Epidermal melanocyte (primary cell): ENCODE measurements at regions not wholly inside any gene's neighbourhood (a gene's known extent, or its start where the extent isn't known, plus 50 kb on each side); places are given as distances from the start of the nearest gene placed in this dataset.

Experiments
- DNase-seq: peaks from one replicate; pipeline ENCODE4 v3.0.0; 2011; ENCODE audit warnings: low spot score; ENCODE audit not compliant: insufficient read length

DNA sequence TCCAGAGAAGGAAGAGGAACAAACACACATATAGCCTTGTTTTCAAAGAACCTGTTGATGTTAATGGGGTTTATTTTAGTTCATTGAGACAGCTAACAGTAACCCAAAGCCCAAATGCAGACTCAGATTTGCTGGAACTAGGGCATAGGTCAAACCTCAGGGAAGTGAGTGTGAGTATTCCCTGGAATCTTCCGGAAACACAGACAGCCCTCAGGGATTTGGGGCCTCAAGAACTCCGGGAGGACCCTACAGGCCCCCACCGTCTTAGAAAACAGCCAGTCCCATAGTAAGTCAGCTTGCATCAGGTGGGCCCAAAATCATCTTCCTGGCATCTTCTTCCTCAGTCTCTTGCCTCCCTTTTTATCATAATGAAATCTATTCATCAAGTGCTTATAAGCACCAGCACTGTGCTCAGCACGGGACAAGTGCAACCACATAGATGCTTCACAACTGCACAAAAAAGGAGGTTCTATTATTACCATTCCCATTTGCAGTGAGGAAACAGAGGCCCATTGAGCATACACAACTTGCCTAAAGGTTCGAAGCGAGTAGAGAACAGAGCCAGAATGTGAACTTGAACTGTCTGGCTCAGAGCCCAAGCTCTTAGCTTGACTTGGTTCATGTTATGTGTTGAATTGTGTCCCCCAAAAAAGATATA is 50.2 kb upstream of the BCL11A start:
- no peak for DNase-seq

DNA sequence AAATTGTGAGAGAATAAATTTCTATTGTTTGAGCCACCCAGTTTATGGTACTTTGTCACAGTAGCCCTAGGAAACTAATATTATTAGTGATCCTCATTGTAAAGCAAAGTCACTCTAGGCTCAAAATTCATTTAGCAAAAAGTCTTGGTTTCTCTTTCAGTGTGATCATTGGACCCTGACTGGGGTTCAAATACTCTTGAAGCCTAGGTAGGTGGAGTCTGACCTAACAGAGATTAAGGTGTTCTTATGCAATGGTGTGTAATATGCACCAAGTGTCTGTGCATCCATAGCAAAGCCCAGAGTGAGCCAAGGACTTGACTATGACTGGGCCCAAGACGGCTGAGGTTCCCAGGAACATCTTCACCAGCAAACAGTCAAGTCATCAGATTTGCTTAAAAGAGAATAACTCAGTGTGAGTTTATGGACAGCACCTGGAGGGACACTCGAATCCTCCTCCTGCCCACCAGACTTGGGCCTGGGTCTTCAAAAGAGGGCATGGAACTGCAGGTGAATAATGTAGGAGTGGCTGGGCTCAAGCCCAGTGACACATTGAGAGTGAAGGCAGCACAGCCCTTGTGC is 51.1 kb upstream of the BCL11A start:
- DNase-seq, result no peak

DNA sequence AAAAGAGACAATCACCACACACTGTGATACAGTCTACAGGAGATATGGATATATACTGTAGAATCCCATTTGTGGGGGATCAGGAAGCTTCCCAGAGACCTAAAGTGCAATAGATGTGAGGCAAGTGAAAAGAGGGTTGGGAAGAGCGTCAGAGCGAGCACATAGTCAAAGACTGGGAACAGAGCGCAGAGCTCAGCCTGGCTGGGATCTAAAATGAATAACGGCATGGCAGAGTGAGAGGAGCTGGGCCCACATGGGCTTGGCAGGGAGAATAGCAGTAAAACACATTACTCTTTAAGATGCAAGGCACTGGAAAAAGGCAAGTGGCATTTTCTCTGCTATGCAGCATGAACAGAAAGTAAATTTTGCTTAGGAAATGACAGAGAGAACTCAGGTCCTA is 52.4 kb upstream of the BCL11A start:
- DNase-seq, result no peak

DNA sequence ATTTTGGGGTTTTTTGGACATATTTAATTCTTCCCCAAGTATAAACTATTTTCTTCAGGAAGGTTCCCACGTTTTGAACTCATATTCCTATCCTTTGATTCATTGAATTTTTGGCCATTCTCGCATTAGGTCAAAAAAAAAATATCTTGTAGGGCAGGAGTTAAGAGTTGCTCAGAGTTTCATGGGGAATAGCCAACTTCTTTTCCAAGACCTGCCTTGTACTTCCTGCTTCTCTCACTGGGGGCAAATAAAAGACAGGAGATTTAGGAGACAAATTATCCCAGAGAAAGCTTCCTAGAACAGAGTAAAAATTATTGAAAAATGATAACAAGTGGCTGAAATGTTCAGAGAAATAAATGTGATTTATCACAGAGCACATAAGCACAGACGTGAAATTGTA is 55.2 kb upstream of the BCL11A start:
- no peak for DNase-seq

DNA sequence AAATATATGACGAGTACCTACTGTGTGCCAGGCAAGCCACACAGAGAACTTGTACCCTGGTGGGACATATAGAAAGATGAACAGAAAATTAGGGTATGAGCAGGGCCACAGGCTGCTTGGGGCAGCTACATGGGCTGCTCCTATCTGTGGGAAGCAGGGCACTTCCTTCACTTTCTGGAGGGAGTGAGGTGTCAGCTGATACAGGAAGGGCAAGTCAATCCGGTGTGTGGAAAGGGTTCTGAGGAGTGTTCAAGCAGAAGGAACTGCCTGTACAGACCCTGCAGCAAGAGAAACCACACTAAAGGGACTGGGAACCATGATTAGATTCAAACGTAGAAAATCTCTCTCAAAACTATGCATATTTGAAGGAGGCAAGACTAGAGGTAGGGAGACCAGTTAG is 58.6 kb upstream of the BCL11A start:
- DNase-seq, result no peak

DNA sequence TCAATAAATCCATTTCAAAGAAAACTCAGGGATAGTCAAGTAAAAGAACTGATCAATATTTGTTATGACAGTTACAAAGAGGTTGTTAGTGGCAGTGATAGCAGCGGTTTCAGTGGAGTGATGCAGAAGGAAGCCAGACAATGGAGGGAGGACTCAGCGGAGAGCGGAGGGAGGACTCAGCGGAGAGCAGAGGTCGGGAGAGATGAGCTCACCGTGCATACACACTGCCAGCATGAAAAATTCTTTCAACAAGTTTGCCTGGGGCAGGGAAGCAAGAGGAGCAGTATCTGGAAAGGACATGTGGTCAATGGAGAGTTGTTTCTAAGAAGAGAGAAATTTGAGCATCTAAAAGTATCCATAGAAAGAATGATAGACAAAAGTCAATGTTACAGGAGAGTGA is 60.9 kb upstream of the BCL11A start:
- DNase-seq, result no peak

DNA sequence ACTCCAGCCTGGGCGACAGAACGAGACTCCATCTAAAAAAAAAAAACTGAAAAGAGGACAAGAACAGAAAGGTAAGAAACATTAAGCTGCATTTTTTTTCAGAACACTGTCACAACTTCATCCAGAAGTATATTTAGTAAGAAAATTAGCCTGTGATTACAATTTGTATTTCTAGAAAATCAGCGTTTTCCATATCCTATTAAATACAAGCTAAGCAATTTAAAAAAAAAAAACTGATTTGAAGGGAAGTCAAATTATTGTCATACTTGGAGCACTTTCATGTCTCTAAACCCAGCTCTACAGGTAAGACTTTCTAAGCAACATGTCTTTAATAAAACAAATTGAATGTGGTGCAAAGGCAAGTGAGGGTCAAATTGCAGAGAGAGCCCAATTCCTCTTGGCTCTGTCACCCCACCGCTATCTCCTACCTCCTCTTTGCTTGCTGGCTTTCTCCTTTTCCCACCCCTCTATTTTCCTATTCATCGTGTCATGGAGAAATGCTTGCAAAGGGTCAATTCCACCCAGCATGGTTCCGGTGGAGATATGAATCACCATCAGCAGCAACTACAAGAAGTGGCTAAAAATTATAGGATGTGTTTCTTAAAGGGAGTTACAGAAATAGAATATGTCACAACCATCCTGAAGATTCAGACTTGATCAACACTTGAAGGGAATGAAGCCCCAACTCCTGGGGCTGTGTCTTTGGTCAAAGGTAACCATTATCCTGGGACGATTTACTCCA is 68.4 kb upstream of the BCL11A start:
- DNase-seq, result no peak

DNA sequence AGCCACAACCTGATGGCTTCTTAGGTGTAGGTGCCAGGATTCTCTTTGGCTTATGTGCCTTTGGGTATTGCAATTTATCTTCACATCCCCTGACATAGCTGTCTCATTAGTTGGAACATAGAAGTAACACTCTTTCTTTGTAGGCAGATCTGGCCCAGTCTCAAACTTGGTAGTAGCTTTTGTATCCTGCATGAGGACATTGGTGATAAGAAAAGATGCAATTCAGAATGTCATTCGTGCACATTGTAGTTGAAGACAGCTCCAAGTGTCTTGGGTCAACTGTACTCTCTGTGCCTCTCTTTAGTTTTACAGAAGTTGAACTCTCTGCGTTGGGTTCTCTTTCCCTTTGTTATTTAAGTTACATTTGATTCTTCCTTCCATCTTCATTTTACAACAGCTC is 69.6 kb upstream of the BCL11A start:
- DNase-seq, result no peak

DNA sequence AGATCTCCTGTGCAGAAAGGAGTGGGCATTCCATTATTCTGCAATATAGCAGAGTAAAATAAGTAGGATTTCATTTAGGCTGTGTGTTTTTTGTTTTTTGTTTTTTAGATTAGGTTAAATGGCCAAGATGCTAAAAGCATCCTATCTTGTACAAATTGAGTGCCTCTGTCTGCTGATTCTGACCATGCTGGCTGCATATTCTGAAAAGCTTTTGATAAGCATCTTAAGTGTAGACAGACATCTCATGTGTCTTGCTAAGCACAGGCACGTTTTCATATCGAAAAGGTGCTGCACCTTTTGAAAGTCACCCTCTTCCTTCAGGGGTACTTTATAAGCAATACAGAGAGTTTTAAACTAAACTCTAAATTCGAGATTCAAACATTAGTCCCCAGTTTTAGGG is 74.0 kb upstream of the BCL11A start:
- DNase-seq, result no peak

DNA sequence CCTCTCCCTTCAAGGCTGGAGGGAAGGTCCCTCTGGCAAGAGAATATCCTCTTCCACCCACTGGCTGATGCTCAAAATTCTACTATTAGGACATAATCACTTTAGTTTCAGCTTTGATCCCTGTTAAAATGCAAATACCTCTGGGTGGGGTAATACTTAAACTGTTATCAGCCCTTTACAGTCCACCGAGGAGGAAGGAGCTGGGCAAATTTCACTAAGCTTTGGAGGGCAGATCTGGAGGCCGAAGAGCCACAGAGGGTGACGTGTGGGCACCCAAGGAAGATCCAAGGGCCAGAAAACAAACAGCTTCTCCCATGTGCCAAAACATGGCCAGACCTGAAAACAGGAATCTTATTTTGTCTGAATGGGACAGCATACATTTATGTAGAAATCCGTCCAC is 74.6 kb upstream of the BCL11A start:
- DNase-seq, result no peak

DNA sequence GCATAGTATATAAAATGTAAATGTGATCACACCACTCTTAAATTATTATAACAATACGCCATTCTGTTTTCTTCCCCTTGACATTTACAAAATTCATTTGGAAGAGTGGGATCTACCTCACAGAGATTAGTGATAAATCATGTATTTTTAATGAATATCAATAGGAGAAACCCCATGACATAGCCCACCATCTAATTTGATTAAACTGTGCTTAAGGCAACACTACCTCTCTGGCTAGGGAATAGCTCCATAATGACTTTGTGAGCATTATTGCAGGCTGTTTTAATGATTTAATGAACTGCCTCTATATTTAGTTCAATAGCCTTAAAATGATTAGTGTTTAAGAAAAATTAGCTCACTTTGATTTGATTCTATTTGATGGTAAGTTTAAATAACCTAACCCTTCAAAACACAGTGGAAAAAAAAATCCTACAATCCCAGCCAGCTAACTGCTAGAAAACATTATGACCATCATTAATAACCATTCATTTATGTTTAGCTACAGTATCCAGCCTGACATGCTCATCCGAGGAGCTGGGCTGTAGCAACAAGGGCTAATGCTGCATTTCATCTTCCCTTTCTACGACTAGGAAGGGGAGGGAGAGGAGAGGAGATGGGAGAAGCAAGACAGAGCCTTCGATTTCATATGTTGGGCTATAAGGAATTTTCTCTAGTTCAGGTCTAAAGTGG is 75.3 kb upstream of the BCL11A start:
- no peak for DNase-seq

DNA sequence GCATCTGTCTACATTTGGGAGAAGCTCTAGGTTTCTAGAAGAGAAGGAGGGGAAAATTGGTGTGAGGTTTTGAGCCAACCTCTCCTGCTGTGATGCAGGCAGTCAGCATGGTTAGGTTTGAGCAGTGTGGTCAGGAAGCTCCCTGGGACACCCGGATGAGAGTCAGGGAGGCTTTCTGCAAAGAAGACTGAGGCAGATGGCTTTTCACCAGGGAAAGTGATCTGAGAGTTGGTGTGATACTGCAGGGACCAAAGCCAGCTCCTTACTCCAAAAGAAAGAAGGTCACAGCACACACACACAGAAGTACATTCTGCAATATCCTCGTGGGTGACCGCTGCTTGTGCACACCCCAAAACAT is 75.8 kb upstream of the BCL11A start:
- no peak for DNase-seq

DNA sequence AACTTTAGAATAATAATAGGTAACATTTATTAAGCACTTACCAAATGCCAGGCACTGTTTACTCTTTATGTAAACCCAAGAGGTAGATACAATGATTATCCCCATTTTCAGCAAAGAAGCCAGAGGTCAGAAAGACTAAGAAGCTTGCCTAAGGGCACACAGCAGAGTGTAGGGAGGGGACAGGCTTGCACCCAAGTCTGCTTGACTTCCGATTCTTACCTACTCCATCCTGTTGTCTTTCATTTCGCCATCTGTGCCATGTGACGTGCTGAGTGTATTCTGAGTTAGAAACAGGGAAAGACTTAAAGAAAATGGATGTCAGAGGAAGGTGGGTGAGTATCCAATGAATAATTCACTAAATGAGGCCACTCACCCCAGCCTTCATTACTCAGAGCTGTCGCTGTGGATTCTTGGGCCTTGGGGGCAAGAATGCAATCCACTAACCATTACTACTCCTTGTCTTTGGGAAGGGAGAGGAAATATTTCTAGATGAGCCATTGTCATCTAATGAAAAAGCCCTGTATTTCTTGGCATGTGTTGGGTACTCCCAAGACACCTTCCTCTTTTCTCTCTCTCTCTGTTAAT is 76.4 kb upstream of the BCL11A start:
- DNase-seq, result no peak

DNA sequence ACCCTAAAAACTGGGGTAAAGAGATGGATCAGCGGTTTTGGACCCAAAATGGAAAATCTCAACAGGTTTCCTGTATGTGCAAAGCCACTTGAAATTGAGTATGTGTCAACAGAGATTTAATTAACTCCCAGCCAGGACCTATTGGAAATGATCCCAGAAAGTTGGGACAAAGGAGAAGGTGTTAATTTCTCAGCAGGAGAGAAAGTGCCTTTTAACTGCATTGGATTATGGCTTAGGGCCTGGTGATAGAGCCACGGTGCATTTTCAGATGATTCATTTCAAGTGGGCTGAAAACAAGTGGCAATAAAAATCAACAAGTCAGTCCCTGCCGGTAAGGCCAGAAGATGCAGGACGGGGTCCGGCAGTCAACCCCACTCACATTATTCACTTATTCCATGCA is 80.2 kb upstream of the BCL11A start:
- no peak for DNase-seq

DNA sequence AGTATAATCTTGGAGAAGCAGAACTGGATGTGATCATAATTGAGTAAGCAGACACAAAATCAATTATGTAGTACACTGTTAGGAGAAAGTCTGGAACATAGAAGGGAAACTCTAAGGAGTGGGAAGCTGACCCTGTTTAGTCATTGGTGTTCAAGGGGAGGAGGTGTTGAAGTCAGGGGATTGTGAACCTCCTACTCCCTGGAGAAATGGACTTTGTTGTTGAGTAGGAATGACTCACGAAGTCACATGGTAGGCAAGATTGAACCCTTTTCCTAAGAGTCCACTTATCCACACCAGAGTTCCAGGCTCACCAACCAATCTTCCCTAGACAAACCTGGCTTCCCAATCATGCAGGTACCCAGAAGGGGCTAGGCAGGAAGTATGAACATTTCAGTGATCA is 81.0 kb upstream of the BCL11A start:
- DNase-seq, result no peak

DNA sequence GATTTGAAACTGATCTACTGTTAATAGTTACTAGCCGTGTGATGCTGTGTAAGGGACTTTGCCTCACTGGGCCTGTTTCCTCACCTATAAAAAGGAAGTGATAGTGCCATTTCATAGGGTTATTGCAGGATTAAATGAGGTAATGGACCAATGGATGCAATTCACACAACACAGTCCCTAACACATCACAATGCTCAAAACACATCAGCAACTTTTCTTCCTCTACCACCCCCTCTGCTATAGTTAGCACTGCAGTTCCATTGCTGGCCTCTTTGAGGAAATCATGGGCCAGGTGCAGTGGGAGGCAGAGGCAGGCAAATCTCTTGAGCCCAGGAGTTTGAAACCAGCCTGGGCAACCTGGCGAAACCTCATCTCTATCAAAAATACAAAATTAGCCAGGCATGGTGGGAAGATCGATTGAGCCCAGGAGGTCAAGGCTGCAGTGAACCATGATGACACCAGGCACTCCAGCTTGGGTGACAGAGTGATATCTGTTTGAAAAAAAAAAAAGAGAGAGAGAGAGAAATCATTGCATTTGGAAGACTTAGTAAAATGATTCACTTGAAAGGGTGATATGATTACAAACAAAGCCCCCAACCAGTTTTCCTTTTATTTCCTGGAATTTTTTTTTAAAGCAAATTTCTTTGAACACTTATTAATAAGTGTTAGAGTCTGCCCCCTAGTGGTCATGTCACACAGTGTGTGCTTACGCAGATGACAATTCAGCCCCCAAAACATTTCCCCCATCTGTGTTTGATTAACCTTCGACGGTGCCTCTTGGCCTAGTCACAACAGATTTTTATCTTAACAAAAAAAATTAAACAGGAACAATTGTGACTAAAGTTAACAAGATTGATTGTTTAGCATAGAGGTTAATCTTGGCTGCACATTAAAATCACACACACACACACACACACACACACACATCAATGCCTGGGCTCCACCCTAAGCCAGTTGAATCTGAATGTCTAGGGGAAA is 88.6 kb upstream of the BCL11A start:
- no peak for DNase-seq

DNA sequence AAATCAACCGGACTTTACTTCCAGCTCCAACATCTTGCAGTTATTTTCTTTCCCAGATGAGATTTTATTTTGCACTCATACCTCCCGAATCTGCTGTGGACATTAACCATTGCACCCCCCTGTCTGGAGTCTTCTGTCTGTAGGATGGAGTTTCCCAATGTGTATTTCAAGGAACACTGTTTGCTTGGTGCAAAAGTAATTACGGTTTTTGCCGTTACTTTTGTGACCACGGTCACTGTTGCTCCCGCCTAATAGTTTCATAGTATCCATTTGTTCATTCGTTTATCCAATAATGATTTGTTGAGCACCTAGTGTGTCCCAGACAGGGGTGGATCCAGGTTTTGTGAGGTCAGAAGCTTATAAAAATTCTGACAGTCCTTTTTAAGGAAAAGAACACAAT is 90.3 kb upstream of the BCL11A start:
- no peak for DNase-seq

DNA sequence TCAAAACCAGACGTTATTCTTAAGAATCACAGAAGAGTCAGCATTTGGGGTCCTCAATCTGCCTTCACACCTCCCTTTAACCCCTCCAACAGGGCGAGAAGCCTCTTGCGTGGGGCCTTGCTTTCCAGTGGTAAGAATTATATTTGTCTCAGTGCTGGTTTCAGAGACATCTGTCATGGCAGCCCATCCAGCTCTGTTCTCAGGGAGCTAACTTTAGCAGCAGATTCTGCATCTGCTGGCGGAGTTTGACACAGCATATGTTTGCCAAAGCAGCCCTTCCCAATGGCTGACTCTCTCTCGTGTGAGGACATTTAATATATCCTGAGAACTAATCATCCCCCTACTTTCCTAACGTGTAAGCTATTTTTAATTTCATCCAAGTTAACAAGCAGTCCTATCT is 91.5 kb upstream of the BCL11A start:
- no peak for DNase-seq

DNA sequence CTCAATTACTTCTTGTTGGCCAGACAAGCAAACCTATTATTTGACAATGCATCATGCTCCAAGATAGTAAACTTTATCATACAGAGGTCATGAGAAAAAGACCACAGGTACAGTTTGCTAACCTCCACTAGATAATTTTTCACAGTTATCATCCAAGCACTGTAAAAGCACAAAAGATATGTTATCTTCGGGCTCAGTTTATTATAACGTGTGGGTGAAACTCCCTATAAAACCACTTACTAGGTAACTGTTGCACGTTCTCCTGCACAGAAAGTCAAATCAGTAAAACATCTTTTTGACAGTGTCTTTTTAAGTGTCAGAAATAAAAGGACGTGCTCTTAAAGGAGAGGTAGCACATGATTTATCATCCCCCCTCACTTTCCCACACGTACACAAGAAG is 94.7 kb upstream of the BCL11A start:
- no peak for DNase-seq

DNA sequence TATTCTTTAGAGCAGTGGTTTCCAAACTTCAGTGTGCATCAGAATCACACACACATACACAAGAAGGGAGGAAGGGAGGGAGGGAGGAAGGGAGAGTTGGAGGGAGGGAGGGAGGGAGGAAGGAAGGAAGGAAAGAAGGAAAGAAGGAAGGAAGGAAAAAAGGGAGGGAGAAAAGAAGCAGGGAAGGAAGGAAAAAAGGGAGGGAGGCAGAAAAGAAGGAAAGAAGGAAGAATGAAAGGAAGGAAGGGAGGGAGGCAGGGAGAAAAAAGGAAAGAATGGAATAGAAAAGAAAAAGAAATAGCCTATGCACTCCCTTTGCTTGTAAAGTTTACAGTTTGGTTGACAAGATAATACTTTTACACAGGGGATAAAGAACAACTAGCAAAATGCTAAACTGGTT is 96.3 kb upstream of the BCL11A start:
- no peak for DNase-seq

DNA sequence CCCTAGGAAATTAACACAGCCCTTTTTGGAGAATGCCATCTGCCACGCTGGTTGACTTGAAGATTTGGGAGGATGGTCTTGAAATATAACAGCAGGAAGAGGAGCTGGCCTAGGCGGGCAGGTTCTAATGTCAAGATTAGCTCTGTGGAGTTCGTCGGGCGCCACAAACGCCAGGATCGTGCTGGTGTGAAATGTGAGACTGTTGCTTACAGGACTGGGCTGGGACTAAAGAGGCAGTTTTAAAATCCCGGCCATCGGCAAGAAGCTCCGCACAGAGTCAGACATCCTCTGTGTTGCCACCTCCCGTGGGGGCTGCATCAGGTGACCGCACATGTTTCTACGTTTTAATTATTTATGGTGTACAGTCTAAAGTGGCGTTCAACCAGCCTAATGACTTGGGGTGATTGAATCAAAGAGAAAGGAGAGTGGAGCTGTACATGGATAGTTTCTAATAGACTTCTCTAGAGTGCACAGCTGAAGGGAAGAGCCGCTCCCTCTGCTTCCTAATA is 99.4 kb upstream of the BCL11A start:
- DNase-seq, result no peak
